Adrenal gland (tissue), 9 donors: ENCODE measurements at regions not wholly inside any gene's neighbourhood (a gene's known extent, or its start where the extent isn't known, plus 50 kb on each side); places are given as distances from the start of the nearest gene placed in this dataset.

Source experiments
- DNase-seq, 7 donors: peaks; one replicate each; pipeline ENCODE4 v3.0.0-alpha.2; 2019 to 2020
- H3K27ac ChIP-seq, 5 donors: fragments of 200-600 bp; sonication (generic) in 4 of 5; 1 replicate in 3 of 5; 2 replicates in 2 of 5; pipeline versions ENCODE4 v1.5.1 to v1.8.0; 2016 to 2020; ENCODE audit warnings: mild to moderate bottlenecking in 1 of 5
- H3K27me3 ChIP-seq: fragments of 200-600 bp; 2 replicates; pipeline ENCODE4 v1.8.0; 2021
- H3K36me3 ChIP-seq, 2 donors: fragments of 200-600 bp; replicated peaks in 1 of 2; 1 replicate in 1 of 2; 2 replicates in 1 of 2; pipeline versions ENCODE4 v1.5.1 to v1.8.0; 2018 to 2022
- H3K4me1 ChIP-seq, 2 donors: fragments of 200-600 bp; replicated peaks in 1 of 2; 1 replicate in 1 of 2; 2 replicates in 1 of 2; pipeline versions ENCODE4 v1.5.1 to v1.8.0; 2018 to 2021
- H3K4me3 ChIP-seq, 4 donors: fragments of 200-600 bp; sonication (generic) in 3 of 4; one replicate each; pipeline ENCODE4 v1.5.1; 2016 to 2018
- H3K9me3 ChIP-seq, 3 donors: fragments of 200-600 bp; sonication (generic) in 1 of 3; replicated peaks in 1 of 3; 1 replicate in 2 of 3; 2 replicates in 1 of 3; pipeline versions ENCODE4 v1.5.1 to v1.8.0; 2016 to 2021
- CTCF ChIP-seq, 6 experiments: fragments of 450-650 bp in 4 of 6; fragments of 200-600 bp in 2 of 6; sonication (generic) in 1 of 6; IDR thresholded peaks; 1 replicate in 5 of 6; 2 replicates in 1 of 6; pipeline versions ENCODE4 v1.5.1 to v1.8.0; 2016 to 2021; ENCODE audit warnings: antibody characterized with exemption in 6 of 6, mild to moderate bottlenecking in 2 of 6, moderate library complexity in 1 of 6
- POLR2A ChIP-seq, 2 donors: fragments of 450-650 bp; IDR thresholded peaks; one replicate each; pipeline ENCODE4 v1.6.1; 2017; ENCODE audit warnings: antibody characterized with exemption in 2 of 2, mild to moderate bottlenecking in 2 of 2, moderate library complexity in 1 of 2
- WGBS, 4 donors: extraction: QIAGEN DNeasy Blood & Tissue Kit in 2 of 4; methylation state at CpG; one replicate each; pipeline versions ENCODE4 v1.1.5 to v1.1.7; 2013 to 2017; 5-methylcytosine and 5-hydroxymethylcytosine counted together
- intact Hi-C, 2 donors: fragments of 100-400 bp; cut with DNase I; formaldehyde crosslinking; loops; one replicate each; pipeline versions ENCODE4 v1.14.1 to v1.15.0; 2022 to 2023
- donor health status: healthy with polysubstance abuse.
- donor health status: Bipolar disorder and iron deficiency.
- donor health status: DM: yes; HTN: yes; CAD: no.
- donor health status: DM: no; HTN: no; CAD: no.
- donor health status: DM: no; HTN: no; CAD: no.

GRCh38 chr9:115209601-115210306 lies 91.8 kb upstream of the TNC start:
- Histone ChIP-seq H3K4me1 (peaks cover 0 to 6% of the 10 kb centered on the region in 2 donors), H3K27me3 (no peaks in the 10 kb centered on the region), H3K36me3 (no peaks in the 10 kb centered on the region), H3K27ac (no peak overlapping the region), H3K4me3 (no peak overlapping the region), H3K9me3 (no peaks in the 10 kb centered on the region)
- TF ChIP-seq POLR2A (IDR thresholded peaks at IDR 0.05) (no peak), CTCF (IDR thresholded peaks at IDR 0.05) (no peak)
- no peak for DNase-seq
- 13 to 38% (median 21%) methylated on average over 2 of the region's 2 CpGs for WGBS, 4 donors
- intact Hi-C loops = no loop called here

GRCh38 chr9:115210699-115211098 lies 92.7 kb upstream of the TNC start:
- Histone ChIP-seq H3K4me3 (no peak overlapping the region), H3K9me3 (no peaks in the 10 kb centered on the region), H3K27me3 (no peaks in the 10 kb centered on the region), H3K27ac (no peak overlapping the region), H3K36me3 (no peaks in the 10 kb centered on the region), H3K4me1 (peaks cover 0 to 6% of the 10 kb centered on the region in 2 donors)
- no peak for DNase-seq
- 71 to 77% (median 74%) methylated on average over 2 of the region's 2 CpGs for WGBS, 4 donors
- TF ChIP-seq POLR2A (IDR thresholded peaks at IDR 0.05) (no peak), CTCF (IDR thresholded peaks at IDR 0.05) (no peak)
- intact Hi-C loops = no loop called here

- intact Hi-C loops = no loop called here
- no peak overlapping the region for H3K27ac ChIP-seq
- WGBS, 4 donors = 60 to 69% (median 63%) methylated on average over 3 of the region's 3 CpGs
- no peak overlapping the region for H3K4me3 ChIP-seq
- H3K27me3 ChIP-seq = no peaks in the 10 kb centered on the region
- H3K9me3 ChIP-seq = no peaks in the 10 kb centered on the region
- DNase-seq = no peak
- no peak for TF ChIP-seq CTCF (IDR thresholded peaks at IDR 0.05)
- no peak for TF ChIP-seq POLR2A (IDR thresholded peaks at IDR 0.05)
- peaks cover 0 to 6% of the 10 kb centered on the region in 2 donors for H3K4me1 ChIP-seq
- H3K36me3 ChIP-seq = no peaks in the 10 kb centered on the region
Measured at GRCh38 chr9:115211413-115212124, 93.6 kb upstream of the TNC start.

GRCh38 chr9:115212125-115212605 lies 94.2 kb upstream of the TNC start:
- Histone ChIP-seq H3K9me3 (no peaks in the 10 kb centered on the region), H3K36me3 (no peaks in the 10 kb centered on the region), H3K4me3 (no peak overlapping the region), H3K4me1 (peaks cover 0 to 6% of the 10 kb centered on the region in 2 donors), H3K27ac (no peak overlapping the region), H3K27me3 (no peaks in the 10 kb centered on the region)
- TF ChIP-seq CTCF (IDR thresholded peaks at IDR 0.05) (no peak), POLR2A (IDR thresholded peaks at IDR 0.05) (no peak)
- no peak for DNase-seq
- intact Hi-C loops = no loop called here
